ENCODE measurements at regions not wholly inside any gene's neighbourhood (a gene's known extent, or its start where the extent isn't known, plus 50 kb on each side); places are given as distances from the start of the nearest gene placed in this dataset.

DNA sequence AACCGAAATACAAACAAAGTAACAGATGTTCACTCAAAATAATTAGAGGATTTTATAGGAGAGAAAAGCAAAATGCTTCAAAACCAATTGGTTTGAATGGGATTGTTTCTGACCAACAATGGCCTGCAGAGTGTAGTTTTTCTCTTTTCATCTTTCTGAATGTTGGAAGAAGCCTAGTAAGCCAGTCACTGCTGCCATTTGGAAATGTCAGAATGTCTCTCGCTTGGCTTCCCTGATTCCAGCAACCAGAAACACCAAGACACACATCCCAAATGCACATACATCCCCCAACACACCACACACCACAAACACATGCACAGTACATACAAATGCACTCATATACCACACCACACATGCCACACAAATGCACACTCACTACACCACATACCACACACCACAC, 403.4 kb downstream of the OCA2 start:
- H2AFZ ChIP-seq = no peak overlapping the region

GRCh38 chr15:27694506-27695087, 404.5 kb downstream of the OCA2 start:
- peaks cover 5% of the 10 kb centered on the region for H3K4me1 ChIP-seq
- peak overlapping the region; percentile 24 for H3K27ac ChIP-seq
- no peak overlapping the region for H3K9ac ChIP-seq
- no peak overlapping the region for H3K4me2 ChIP-seq (ENCODE audit: low read length)
- H3K27me3 ChIP-seq (ENCODE audit: control insufficient read depth, insufficient read depth, low read length) = no peaks in the 10 kb centered on the region
- no peaks in the 10 kb centered on the region for H3K9me3 ChIP-seq (ENCODE audit: control insufficient read depth, low read length)
- H3K79me2 ChIP-seq = no peaks in the 10 kb centered on the region
- H3K4me3 ChIP-seq (ENCODE audit: low read depth, low read length) = no peak overlapping the region
- TF ChIP-seq CTCF (IDR thresholded peaks at IDR 0.05) = no peak
- H3K36me3 ChIP-seq (ENCODE audit: control insufficient read depth, insufficient read depth, low read length) = no peaks in the 10 kb centered on the region
- H2AFZ ChIP-seq = no peak overlapping the region

More for the DNA sequence above, 403.4 kb downstream of the OCA2 start:
- Histone ChIP-seq H3K9me3 (ENCODE audit: control insufficient read depth, low read length) (no peaks in the 10 kb centered on the region), H3K9ac (no peak overlapping the region), H3K4me3 (ENCODE audit: low read depth, low read length) (no peak overlapping the region), H3K79me2 (no peaks in the 10 kb centered on the region), H3K36me3 (ENCODE audit: control insufficient read depth, insufficient read depth, low read length) (no peaks in the 10 kb centered on the region), H3K4me1 (peaks cover 5% of the 10 kb centered on the region), H3K27me3 (ENCODE audit: control insufficient read depth, insufficient read depth, low read length) (no peaks in the 10 kb centered on the region), H3K4me2 (ENCODE audit: low read length) (no peak overlapping the region), H3K27ac (no peak overlapping the region)
- TF ChIP-seq CTCF (IDR thresholded peaks at IDR 0.05) = no peak

GRCh38 chr15:27693280-27693679, 405.8 kb downstream of the OCA2 start:
- Histone ChIP-seq H3K27me3 (ENCODE audit: control insufficient read depth, insufficient read depth, low read length) (no peaks in the 10 kb centered on the region), H3K4me2 (ENCODE audit: low read length) (no peak overlapping the region), H3K36me3 (ENCODE audit: control insufficient read depth, insufficient read depth, low read length) (no peaks in the 10 kb centered on the region), H3K79me2 (no peaks in the 10 kb centered on the region), H3K9ac (no peak overlapping the region), H2AFZ (no peak overlapping the region), H3K4me3 (ENCODE audit: low read depth, low read length) (no peak overlapping the region), H3K4me1 (peaks cover 5% of the 10 kb centered on the region), H3K9me3 (ENCODE audit: control insufficient read depth, low read length) (no peaks in the 10 kb centered on the region), H3K27ac (no peak overlapping the region)
- no peak for TF ChIP-seq CTCF (IDR thresholded peaks at IDR 0.05)

DNA sequence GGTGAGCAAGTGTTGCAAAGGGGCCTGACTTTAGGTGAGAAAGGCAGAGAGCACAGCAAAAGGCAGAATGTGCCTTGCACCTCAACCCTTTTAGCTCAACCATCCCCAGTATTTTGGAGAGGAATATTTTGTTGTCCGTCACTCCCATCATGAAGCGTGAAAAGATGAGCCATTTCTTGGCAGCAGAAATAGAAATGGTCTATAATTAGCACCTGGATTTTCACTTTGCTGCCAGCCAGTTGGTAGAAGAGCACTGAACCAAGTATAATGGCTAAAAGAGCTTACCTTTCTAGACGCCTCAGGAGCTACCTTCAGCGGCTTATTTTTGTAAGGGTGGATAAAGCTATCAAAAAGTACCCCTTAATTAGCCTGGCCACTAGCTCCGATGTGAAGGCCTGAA, 406.7 kb downstream of the OCA2 start:
- no peaks in the 10 kb centered on the region for H3K79me2 ChIP-seq
- TF ChIP-seq CTCF (IDR thresholded peaks at IDR 0.05) = no peak
- no peak overlapping the region for H3K27ac ChIP-seq
- H3K4me3 ChIP-seq (ENCODE audit: low read depth, low read length) = no peak overlapping the region
- H3K9ac ChIP-seq = no peak overlapping the region
- H3K4me2 ChIP-seq (ENCODE audit: low read length) = no peak overlapping the region
- no peaks in the 10 kb centered on the region for H3K36me3 ChIP-seq (ENCODE audit: control insufficient read depth, insufficient read depth, low read length)
- no peak overlapping the region for H2AFZ ChIP-seq
- peaks cover 5% of the 10 kb centered on the region for H3K4me1 ChIP-seq
- H3K9me3 ChIP-seq (ENCODE audit: control insufficient read depth, low read length) = no peaks in the 10 kb centered on the region
- H3K27me3 ChIP-seq (ENCODE audit: control insufficient read depth, insufficient read depth, low read length) = no peaks in the 10 kb centered on the region

GRCh38 chr15:27690290-27690689, 408.8 kb downstream of the OCA2 start:
- Histone ChIP-seq H2AFZ (no peak overlapping the region), H3K36me3 (ENCODE audit: control insufficient read depth, insufficient read depth, low read length) (no peaks in the 10 kb centered on the region), H3K9me3 (ENCODE audit: control insufficient read depth, low read length) (no peaks in the 10 kb centered on the region), H3K4me1 (peaks cover 5% of the 10 kb centered on the region), H3K9ac (no peak overlapping the region), H3K27me3 (ENCODE audit: control insufficient read depth, insufficient read depth, low read length) (no peaks in the 10 kb centered on the region), H3K27ac (no peak overlapping the region), H3K79me2 (no peaks in the 10 kb centered on the region), H3K4me2 (ENCODE audit: low read length) (no peak overlapping the region), H3K4me3 (ENCODE audit: low read depth, low read length) (no peak overlapping the region)
- TF ChIP-seq CTCF (IDR thresholded peaks at IDR 0.05) = no peak
